GM12892 (cell line): ENCODE measurements at regions not wholly inside any gene's neighbourhood (a gene's known extent, or its start where the extent isn't known, plus 50 kb on each side); places are given as distances from the start of the nearest gene placed in this dataset.

ENCODE experiments used
- DNase-seq: peaks from one replicate; pipeline ENCODE4 v3.0.0; 2011; ENCODE audit not compliant: insufficient read length
- FAIRE-seq: peaks from 2 replicates; lab custom pipeline; 2011; peaks lifted over from hg19 to GRCh38; lab: Jason Lieb, UNC
- POLR2A ChIP-seq: IDR thresholded peaks from 2 replicates; pipeline ENCODE4 v1.6.1; 2011; ENCODE audit warnings: low read depth, low read length, control low read depth
- POLR2AphosphoS5 ChIP-seq: IDR thresholded peaks from 2 replicates; pipeline ENCODE4 v1.6.1; 2011; ENCODE audit warnings: low read depth, low read length, control low read depth
- TAF1 ChIP-seq: IDR thresholded peaks from 2 replicates; pipeline ENCODE4 v1.6.1; 2011; ENCODE audit warnings: low read depth, mild to moderate bottlenecking, control low read depth, low read length, borderline replicate concordance

- TF ChIP-seq TAF1 (no peak), POLR2A (no peak), POLR2AphosphoS5 (no peak)
- FAIRE-seq (no peak), DNase-seq (no peak)
These were observed 128.9 kb downstream of the OTOR start for GRCh38 chr20:16877053-16877554.

GRCh38 chr20:16885746-16886145, 137.6 kb downstream of the OTOR start:
- FAIRE-seq, result no peak
- DNase-seq, result no peak
- TF ChIP-seq POLR2A (no peak), POLR2AphosphoS5 (no peak), TAF1 (no peak)

- no peak for TF ChIP-seq POLR2A
- no peak for TF ChIP-seq TAF1
- TF ChIP-seq POLR2AphosphoS5, result no peak
- no peak for FAIRE-seq
- no peak for DNase-seq
These were observed 150.3 kb downstream of the OTOR start for GRCh38 chr20:16898433-16898832.

- FAIRE-seq, result no peak
These were observed 154.5 kb downstream of the OTOR start for GRCh38 chr20:16902662-16903061.

GRCh38 chr20:16904751-16905150, 156.6 kb downstream of the OTOR start:
- DNase-seq (no peak), FAIRE-seq (no peak)
- no peak for TF ChIP-seq POLR2AphosphoS5
- no peak for TF ChIP-seq TAF1
- TF ChIP-seq POLR2A, result no peak

More at GRCh38 chr20:16902662-16903061, 154.5 kb downstream of the OTOR start:
- TF ChIP-seq POLR2AphosphoS5, result no peak
- TF ChIP-seq POLR2A, result no peak
- TF ChIP-seq TAF1, result no peak
- no peak for DNase-seq

GRCh38 chr20:16914277-16914676, 166.1 kb downstream of the OTOR start:
- DNase-seq (no peak), FAIRE-seq (no peak)
- TF ChIP-seq POLR2A, result no peak
- no peak for TF ChIP-seq TAF1
- no peak for TF ChIP-seq POLR2AphosphoS5

GRCh38 chr20:16916165-16916564, 168.0 kb downstream of the OTOR start:
- TF ChIP-seq POLR2A (no peak), TAF1 (no peak), POLR2AphosphoS5 (no peak)
- DNase-seq (no peak), FAIRE-seq (no peak)

- TF ChIP-seq POLR2A, result no peak
- TF ChIP-seq POLR2AphosphoS5, result no peak
- no peak for TF ChIP-seq TAF1
- FAIRE-seq, result no peak
- no peak for DNase-seq
These were observed 169.5 kb downstream of the OTOR start for GRCh38 chr20:16917636-16918035.

- DNase-seq, result no peak
- FAIRE-seq, result no peak
- TF ChIP-seq TAF1 (no peak), POLR2A (no peak), POLR2AphosphoS5 (no peak)
These were observed 170.2 kb downstream of the OTOR start for GRCh38 chr20:16918366-16918765.

GRCh38 chr20:16919841-16920240, 171.7 kb downstream of the OTOR start:
- FAIRE-seq, result no peak
- TF ChIP-seq POLR2A, result no peak
- no peak for TF ChIP-seq POLR2AphosphoS5
- no peak for TF ChIP-seq TAF1
- no peak for DNase-seq

- FAIRE-seq (no peak), DNase-seq (no peak)
- no peak for TF ChIP-seq TAF1
- TF ChIP-seq POLR2A, result no peak
- no peak for TF ChIP-seq POLR2AphosphoS5
These were observed 174.7 kb downstream of the OTOR start for GRCh38 chr20:16922834-16923233.

- FAIRE-seq, result no peak
- no peak for DNase-seq
- TF ChIP-seq POLR2AphosphoS5, result no peak
These were observed 178.7 kb downstream of the OTOR start for GRCh38 chr20:16926626-16927430.
